Mesodermal cell (in vitro differentiated cells): ENCODE measurements at regions not wholly inside any gene's neighbourhood (a gene's known extent, or its start where the extent isn't known, plus 50 kb on each side); places are given as distances from the start of the nearest gene placed in this dataset.

ENCODE experiments used
- H3K27ac ChIP-seq: 2 replicates; pipeline ENCODE4 v1.7.0; 2013; ENCODE audit warnings: mild to moderate bottlenecking, low read depth, low read length, moderate library complexity; ENCODE audit not compliant: severe bottlenecking
- H3K36me3 ChIP-seq: 2 replicates; pipeline ENCODE4 v1.7.1; 2013; ENCODE audit warnings: mild to moderate bottlenecking, low read length, moderate library complexity; ENCODE audit not compliant: control insufficient read depth, insufficient read depth
- H3K4me1 ChIP-seq: one replicate; pipeline ENCODE4 v1.7.1; 2013; ENCODE audit warnings: mild to moderate bottlenecking, low read length; ENCODE audit not compliant: insufficient read depth, control insufficient read depth, poor library complexity, severe bottlenecking
- H3K4me3 ChIP-seq: 2 replicates; pipeline ENCODE4 v1.7.0; 2013; ENCODE audit warnings: low read length, control low read depth, mild to moderate bottlenecking; ENCODE audit not compliant: insufficient read depth, poor library complexity, severe bottlenecking; ENCODE audit errors: extremely low read depth
- H3K9me3 ChIP-seq: 2 replicates; pipeline ENCODE4 v1.7.1; 2013; ENCODE audit warnings: mild to moderate bottlenecking, low read length, moderate library complexity; ENCODE audit not compliant: control insufficient read depth
- WGBS, 2 experiments: methylation state at CpG; one replicate each; pipeline ENCODE4 v1.1.5; 2013; ENCODE audit warnings: missing lambda C conversion rate in 2 of 2; ENCODE audit not compliant: insufficient coverage in 2 of 2; 5-methylcytosine and 5-hydroxymethylcytosine counted together

- no peaks in the 10 kb centered on the region for H3K4me1 ChIP-seq
- no peaks in the 10 kb centered on the region for H3K9me3 ChIP-seq
- H3K27ac ChIP-seq = no peak overlapping the region
- no peaks in the 10 kb centered on the region for H3K36me3 ChIP-seq
- WGBS, 2 experiments = 72 to 86% methylated on average over 1 to 2 of the region's 2 CpGs
- H3K4me3 ChIP-seq = no peak overlapping the region
Measured at GRCh38 chr7:54877683-54878082, 118.7 kb upstream of the SEC61G start.

- WGBS, 2 experiments = 86 to 88% methylated on average over 1 of the region's 1 CpG
- no peaks in the 10 kb centered on the region for H3K36me3 ChIP-seq
- H3K9me3 ChIP-seq = no peaks in the 10 kb centered on the region
- no peak overlapping the region for H3K4me3 ChIP-seq
- H3K4me1 ChIP-seq = no peaks in the 10 kb centered on the region
- H3K27ac ChIP-seq = no peak overlapping the region
Measured at GRCh38 chr7:54878339-54878738, 119.3 kb upstream of the SEC61G start.

- H3K27ac ChIP-seq = no peak overlapping the region
- 94 to 95% methylated on average over 2 of the region's 2 CpGs for WGBS, 2 experiments
- H3K4me3 ChIP-seq = no peak overlapping the region
- H3K9me3 ChIP-seq = no peaks in the 10 kb centered on the region
- H3K4me1 ChIP-seq = no peaks in the 10 kb centered on the region
- no peaks in the 10 kb centered on the region for H3K36me3 ChIP-seq
Measured at GRCh38 chr7:54879776-54880175, 120.8 kb upstream of the SEC61G start.

GRCh38 chr7:54880326-54880989, 121.4 kb upstream of the SEC61G start:
- H3K27ac ChIP-seq = no peak overlapping the region
- H3K4me1 ChIP-seq = no peaks in the 10 kb centered on the region
- no peak overlapping the region for H3K4me3 ChIP-seq
- 85 to 97% methylated on average over 4 to 6 of the region's 11 CpGs for WGBS, 2 experiments
- H3K36me3 ChIP-seq = no peaks in the 10 kb centered on the region
- no peaks in the 10 kb centered on the region for H3K9me3 ChIP-seq

GRCh38 chr7:54881816-54882520, 123.0 kb upstream of the SEC61G start:
- 60 to 86% methylated on average over 1 of the region's 3 CpGs for WGBS, 2 experiments
- no peak overlapping the region for H3K27ac ChIP-seq

GRCh38 chr7:54882694-54883093, 123.7 kb upstream of the SEC61G start:
- no peak overlapping the region for H3K27ac ChIP-seq
- no peak overlapping the region for H3K4me3 ChIP-seq
- H3K36me3 ChIP-seq = no peaks in the 10 kb centered on the region
- no peaks in the 10 kb centered on the region for H3K4me1 ChIP-seq
- WGBS, 2 experiments = no CpG with 5 or more reads among the region's 1 CpG
- H3K9me3 ChIP-seq = no peaks in the 10 kb centered on the region

More at GRCh38 chr7:54881816-54882520, 123.0 kb upstream of the SEC61G start:
- Histone ChIP-seq H3K4me3 (no peak overlapping the region), H3K36me3 (no peaks in the 10 kb centered on the region), H3K4me1 (no peaks in the 10 kb centered on the region), H3K9me3 (no peaks in the 10 kb centered on the region)

GRCh38 chr7:54883576-54883975, 124.6 kb upstream of the SEC61G start:
- no CpG with 5 or more reads among the region's 1 CpG for WGBS, 2 experiments
- Histone ChIP-seq H3K27ac (no peak overlapping the region), H3K4me3 (no peak overlapping the region), H3K36me3 (no peaks in the 10 kb centered on the region), H3K4me1 (no peaks in the 10 kb centered on the region), H3K9me3 (no peaks in the 10 kb centered on the region)

GRCh38 chr7:54885285-54885684, 126.3 kb upstream of the SEC61G start:
- Histone ChIP-seq H3K9me3 (no peaks in the 10 kb centered on the region), H3K4me1 (no peaks in the 10 kb centered on the region), H3K27ac (no peak overlapping the region), H3K4me3 (no peak overlapping the region), H3K36me3 (no peaks in the 10 kb centered on the region)
- WGBS, 2 experiments = no CpG with 5 or more reads among the region's 1 CpG

GRCh38 chr7:54888067-54888733, 129.2 kb upstream of the SEC61G start:
- H3K36me3 ChIP-seq = no peaks in the 10 kb centered on the region
- peak overlapping the region; percentile 25 for H3K4me3 ChIP-seq
- no peak overlapping the region for H3K27ac ChIP-seq
- no peaks in the 10 kb centered on the region for H3K4me1 ChIP-seq
- H3K9me3 ChIP-seq = no peaks in the 10 kb centered on the region
- 6 to 26% methylated on average over 15 to 20 of the region's 26 CpGs for WGBS, 2 experiments

- Histone ChIP-seq H3K36me3 (no peaks in the 10 kb centered on the region), H3K27ac (no peak overlapping the region), H3K9me3 (no peaks in the 10 kb centered on the region), H3K4me3 (peak overlapping the region; percentile 25), H3K4me1 (no peaks in the 10 kb centered on the region)
- 10 to 13% methylated on average over 7 to 10 of the region's 12 CpGs for WGBS, 2 experiments
Measured at GRCh38 chr7:54888734-54889082, 129.7 kb upstream of the SEC61G start.

- H3K4me3 ChIP-seq = no peak overlapping the region
- no CpG with 5 or more reads among the region's 2 CpGs for WGBS, 2 experiments
Measured at GRCh38 chr7:54897891-54898290, 120.9 kb upstream of the EGFR start.

More at GRCh38 chr7:54897891-54898290, 120.9 kb upstream of the EGFR start:
- Histone ChIP-seq H3K27ac (no peak overlapping the region), H3K36me3 (no peaks in the 10 kb centered on the region), H3K9me3 (no peaks in the 10 kb centered on the region), H3K4me1 (no peaks in the 10 kb centered on the region)
